ENCODE measurements at regions not wholly inside any gene's neighbourhood (a gene's known extent, or its start where the extent isn't known, plus 50 kb on each side); places are given as distances from the start of the nearest gene placed in this dataset.
"Not testable (repeated sequence)": the region's sequence is repeated elsewhere in the genome, so short reads cannot be mapped to it uniquely, and the experiment has no call there.

DNA sequence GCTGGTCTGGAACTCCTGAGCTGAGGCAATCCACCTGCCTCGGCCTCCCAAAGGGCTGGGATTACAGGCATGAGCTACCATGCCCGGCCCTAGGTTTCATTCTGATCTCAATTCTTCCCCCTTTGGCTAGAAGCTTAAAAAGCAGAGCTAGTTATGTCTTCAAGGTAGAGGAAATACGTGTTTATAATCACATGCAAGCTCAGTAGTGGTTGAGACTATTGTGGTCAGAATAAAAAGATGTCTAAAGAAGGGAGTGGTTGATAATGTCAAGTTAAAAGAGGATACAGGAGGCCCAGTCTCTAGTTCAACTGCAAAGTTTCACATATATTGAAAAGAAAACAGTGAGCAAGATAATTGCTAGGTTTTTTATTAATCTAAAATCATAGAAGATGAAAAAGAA is 807.8 kb upstream of the ACVR2A start:
- DNase-seq: no peak

DNA sequence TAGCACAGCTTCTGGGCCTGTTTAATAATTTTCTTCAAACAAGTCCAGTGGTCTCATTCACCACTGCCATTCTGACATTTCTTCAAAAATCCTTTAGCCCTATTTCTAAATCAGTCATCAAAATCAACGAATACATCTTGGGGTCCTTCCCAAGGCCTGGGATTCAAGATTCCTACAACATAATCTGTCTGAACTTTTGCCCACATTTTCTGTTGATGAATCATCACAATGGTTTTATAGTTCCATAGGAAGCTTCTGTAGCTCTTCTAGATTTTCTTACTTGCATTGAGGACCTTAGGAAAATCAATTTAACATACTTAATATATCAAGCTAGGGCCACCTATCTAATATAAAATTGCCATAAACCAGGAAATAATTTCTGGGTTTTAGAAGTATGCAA is 811.8 kb upstream of the ACVR2A start:
- DNase-seq: no peak

DNA sequence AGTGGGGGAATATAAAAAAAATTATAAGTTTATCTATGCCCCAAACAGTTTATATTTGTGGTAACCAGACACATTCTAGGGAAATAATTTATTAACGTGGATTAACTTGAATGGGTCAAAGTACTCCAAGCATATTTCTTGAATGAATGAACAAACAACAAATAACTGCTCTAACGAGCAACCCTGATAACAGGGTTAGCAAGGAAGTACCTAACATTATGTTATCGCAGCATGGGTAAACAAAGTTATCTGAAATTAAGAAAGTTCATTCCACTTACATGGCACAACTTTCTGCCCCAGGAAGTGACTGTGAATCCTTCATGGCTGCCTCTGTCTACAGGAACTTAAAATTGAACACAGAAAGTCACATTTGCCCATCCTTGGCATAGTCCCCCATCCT is 812.9 kb upstream of the ACVR2A start:
- no peak for DNase-seq

DNA sequence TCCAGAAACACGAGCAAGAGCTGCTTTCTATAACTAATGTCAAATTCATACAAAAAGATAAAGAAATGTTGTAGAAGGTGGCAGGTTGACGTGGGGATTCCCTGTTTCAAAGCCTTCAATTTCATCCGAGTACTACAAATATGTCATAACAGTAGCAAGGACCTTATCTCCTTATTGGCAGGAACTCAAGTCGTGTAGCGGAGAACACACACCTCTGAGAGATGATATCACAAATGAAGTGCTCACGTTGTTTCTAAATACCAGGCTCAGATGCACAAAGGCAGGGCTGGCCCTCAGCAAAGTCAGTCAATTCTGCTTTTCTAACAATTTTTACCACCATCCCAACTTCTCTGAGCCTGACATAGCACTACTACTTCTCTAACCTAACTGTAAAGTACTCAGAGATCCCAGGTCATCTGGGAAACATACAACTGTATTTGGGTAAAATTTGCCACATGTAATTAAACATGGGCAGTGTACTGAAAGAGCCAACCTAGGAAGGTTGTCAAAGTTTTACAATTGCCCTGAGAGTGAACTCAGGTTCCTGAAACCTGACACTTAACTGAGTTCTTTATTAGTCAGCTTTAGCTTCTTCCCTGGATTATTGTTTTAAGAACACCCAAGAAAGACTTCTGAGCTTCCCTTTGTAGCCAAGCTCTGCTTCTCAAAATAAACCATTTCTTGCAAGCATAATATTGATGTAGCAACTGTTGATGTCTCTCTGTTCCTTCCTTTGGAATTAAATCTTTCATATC is 813.7 kb upstream of the ACVR2A start:
- no peak for DNase-seq

DNA sequence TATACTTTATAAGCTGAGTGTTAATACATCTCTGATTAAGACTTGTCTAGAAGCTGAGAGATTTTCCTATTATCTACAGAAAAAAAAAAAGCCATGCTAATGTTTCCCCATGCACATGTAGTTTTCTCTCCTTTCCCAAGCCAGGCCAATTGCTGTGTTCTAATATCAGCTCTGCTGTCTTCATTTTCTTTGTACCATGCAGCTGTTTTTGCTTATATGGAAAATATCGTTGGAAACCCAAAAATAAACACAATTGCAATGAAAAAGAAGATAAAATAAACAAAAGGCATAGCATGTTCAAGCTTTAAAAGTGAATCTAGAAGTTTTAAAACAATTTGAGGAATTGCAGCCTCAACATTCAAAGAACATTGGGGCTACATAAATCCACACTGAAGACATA is 817.4 kb upstream of the ACVR2A start:
- DNase-seq: no peak

DNA sequence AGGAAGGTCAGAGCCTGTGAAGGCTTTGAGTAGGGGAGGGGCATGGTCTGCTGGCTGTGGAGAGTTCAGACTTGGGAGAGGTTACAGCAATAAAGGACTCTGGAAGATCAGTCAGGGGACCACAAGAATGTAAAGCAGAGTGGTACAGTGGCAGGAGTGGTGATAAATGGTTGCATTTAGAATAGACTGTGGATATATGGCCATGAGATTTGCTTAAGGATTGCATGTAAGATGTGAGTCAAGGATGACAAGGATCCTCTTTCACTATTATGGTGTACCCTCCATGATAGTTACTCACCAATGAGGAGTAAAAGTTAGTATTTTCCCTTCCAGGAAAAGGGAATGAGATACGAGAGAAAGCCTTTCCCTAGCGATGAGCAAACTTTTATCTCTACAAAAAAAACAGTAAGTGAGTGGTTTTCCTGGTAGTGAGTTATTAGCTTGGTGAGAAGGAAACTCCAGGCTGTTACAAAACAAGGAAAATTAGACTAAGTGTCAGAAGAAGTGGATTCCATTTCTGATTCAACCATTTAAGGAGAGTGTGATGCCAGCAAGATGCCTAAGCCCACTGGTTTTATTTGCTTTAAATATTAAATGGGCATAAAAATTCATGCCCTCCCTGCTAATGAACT is 818.0 kb upstream of the ACVR2A start:
- no peak for DNase-seq

DNA sequence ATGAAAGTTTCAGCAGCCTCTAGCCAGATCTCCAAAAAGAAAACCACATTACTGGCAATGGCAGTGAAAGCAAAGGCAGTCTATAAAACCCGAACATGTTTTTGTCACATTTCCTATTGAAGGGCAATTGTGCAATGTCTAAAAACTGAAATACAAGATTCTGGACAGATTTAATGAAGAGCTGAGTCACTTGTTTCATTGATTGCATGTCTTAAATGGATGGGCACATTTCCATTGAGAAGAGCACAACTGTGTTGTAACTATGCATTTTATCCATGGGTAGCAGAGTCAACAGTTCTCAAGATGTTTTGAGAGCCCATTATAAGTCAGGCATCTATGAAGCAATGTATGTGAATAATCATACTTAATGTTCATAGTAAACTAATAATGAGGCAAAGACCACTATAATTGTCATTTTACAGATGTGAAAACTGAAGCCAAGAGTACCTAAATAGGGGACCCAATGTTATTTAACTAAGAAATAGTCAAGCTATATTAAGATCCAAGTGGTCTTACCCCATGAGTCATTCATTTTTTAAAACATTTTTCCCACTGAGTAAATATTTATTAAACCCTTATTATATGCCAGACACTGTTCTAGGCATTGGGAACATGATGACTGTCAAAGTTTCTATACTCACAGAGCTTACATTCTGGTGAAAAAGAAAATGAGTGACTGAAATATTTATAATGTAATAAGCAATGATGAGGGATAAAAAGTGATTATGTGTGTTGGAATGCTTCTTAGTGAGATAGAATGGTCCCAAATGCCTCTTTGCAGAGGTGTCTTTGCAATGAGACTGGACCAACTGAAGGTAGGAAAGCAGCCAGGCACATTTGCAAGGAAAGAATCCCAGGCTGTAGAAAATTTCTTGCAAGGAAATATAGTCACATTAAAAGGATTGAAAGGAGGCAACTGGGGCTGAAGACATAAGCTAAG is 818.9 kb upstream of the ACVR2A start:
- DNase-seq: no peak

DNA sequence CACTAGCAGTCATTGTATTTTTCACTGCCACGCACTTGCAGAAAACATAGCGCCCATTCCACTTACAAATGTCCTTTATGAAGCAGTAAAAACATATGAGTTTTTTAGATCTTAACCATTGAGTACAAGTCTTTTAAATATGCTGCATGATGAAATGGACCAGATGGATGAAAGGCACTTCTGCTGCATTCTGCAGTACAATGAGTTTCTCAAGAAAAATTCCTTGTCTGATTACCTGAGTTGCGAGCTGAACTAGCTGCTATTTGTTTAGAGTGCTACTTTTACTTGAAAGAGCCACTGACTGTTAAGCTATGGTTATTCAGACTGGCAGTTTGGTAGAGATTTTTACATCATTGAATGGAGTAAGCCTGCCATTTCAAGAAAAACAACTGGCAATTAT is 825.5 kb upstream of the ACVR2A start:
- no peak for DNase-seq

DNA sequence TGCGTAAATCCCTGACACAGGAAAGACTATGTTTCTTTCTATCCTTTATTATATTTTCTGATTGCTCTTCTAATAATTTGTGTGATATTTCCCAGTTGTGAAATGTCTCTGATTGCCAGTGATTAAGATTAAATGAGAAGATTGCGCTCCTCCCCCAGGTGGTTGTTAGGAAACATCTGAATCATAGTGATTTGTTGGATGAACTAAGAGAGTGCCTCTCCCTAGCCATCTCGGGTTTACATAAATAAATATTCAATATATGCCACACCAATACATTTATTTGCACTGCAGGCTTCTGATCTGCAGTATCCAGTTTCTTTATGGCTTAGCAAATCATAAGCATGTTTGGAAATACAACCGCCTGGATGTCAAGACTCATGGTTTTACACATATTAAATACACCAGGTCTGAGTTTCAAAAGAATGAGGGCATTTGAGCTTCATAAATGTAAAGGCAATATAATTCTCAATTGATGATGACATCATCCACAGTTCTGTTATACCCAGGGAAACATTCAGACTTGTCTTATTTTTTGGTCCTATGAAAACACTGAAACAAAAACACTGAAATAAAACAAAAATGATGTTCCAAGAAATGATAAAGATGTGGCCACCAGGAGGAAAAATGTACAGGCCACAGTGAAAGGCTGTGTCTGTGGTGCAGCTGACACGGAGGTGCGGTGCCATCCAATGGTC is 826.7 kb upstream of the ACVR2A start:
- no peak for DNase-seq

DNA sequence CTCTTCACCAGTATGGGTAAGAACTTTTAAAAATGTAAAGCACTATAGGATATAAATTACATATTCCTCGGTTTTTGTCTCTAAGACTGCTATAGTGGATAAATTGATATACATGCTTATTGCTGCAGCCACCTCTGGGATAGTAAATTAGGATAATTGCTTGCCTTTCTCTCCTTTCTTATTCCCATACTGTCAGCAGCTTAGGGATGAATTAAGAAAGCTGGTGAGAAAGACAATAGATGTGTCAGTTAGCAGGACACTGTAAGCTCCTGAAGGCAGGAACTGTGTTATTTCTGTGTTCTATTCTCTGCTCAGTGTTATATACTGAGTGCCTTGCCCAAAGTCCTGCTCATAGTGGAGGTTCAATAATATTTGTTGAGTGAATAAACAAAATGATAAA is 828.6 kb upstream of the ACVR2A start:
- DNase-seq: no peak

DNA sequence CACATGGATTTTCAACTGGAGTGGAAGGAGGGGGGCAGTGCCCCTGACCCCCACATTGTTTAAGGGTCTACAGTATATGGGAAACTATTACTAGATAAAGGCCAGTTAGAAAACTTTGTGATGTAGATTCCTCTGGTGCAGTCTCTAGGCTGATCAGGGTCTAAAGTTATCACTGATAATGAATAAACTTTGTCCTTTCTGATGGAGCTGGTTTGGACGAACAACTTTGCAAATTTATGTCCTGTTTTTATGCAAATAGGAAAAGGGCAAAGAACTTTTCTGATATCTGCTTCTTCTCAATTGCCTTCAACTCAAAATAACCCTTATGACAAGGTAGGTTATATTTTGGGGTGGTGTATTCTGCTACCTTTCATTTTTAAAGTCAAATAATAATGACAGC is 829.2 kb upstream of the ACVR2A start:
- DNase-seq: no peak

DNA sequence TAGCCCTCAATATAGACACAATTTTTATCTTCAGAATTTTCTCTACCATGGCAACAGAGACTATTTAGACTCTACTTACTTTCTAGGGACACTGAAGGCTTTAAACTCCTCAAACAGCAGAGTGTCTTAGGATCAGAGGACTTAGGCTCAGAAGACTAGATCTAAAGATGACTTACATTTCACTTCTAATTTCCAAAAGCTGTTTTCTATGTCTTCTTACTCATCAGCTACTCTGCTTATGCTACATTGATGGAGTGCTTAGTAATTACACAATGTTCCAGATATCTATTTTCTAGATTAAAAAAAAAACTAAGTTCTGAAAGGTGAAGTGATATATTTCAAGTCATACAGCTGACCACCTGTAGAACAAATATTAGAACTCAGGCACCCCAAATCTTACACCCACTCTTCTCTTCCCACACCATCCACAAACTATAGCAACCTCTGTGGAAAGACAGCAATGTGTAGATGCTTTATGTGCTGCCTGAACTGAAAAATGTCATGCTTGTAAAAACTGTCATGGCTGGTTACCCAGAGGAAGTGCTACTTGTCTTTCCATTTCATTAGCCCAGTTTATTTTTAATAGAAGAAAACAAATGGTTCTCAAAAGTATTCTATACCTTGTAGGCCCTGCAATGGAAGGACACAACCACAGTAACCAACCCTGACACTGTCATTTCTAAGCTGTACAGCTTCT is 831.0 kb upstream of the ACVR2A start:
- no peak for DNase-seq

DNA sequence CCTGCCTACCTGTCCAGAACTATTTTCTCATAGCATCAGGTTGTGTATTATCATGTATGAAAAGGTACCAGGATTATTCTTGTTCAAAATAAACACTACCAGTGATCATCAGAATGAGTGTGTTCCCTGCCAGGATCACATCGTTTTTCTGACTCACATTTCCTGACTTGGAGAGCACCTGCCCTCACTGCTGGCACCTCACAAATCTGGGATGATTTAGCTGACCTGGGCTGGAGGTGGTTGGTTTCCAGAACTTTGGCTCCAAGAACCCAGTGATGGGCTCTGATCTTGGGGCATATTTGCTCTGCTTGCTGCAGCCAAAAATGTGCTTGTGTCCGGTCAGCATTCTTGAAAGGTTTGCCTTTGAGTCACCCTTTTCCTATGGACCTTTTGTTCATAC is 836.3 kb upstream of the ACVR2A start:
- DNase-seq: no peak

DNA sequence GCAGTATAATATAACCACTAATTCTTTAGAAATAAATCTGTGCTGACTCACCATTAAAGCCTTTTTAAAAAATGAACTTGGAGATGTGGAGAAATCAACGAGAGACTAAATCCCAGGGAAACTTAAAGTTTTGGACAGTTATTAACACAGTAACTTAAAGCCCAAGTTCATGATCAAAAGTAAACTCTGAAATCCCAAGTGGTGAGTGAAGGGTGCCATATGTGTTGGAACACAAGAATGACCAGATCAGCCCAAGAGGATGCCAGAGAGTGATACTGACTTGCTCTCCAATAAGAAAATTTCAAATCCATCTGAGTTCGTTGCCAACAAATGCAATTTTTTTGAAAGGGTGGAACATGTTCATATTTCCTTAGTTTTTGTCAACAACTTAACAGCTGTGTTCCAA is 838.1 kb upstream of the ACVR2A start:
- DNase-seq: no peak

DNA sequence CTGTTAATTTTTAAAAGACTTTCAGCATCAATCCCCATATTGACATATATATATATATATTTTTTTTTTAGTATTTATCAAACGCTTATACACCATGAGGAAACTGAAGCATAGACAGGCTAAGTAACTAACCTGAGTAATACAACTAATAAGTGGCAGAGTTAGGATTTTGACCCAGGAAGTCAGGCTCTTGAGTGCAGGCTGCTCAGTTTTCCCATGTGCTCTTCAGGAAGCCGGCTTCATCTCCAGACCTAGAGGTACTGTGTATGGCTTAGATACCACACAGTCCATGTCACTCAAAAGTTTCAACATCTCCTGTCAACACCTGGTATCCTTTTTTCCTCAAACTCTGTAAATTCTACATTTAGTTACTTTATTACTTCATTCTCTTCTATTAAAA is 841.7 kb upstream of the ACVR2A start:
- no peak for DNase-seq

DNA sequence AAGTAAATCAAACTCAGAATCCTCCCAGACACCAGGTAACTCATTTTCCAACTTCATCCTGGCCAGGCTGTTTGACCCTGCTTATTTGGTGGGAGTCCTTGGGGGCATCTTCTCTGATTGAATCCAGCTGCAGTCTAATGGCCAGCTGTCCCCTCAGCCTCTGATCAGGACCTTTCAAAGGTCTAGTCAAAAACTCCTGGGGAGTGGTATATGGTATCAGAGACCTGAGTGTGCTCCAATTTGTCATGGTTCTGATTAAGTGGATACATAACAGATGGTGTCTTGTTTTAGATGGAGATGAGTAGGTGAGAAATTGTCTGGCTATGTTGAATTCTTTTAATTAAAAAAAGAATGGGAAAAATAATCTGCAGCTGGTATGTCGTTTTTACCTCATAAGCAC is 842.6 kb upstream of the ACVR2A start:
- no peak for DNase-seq

DNA sequence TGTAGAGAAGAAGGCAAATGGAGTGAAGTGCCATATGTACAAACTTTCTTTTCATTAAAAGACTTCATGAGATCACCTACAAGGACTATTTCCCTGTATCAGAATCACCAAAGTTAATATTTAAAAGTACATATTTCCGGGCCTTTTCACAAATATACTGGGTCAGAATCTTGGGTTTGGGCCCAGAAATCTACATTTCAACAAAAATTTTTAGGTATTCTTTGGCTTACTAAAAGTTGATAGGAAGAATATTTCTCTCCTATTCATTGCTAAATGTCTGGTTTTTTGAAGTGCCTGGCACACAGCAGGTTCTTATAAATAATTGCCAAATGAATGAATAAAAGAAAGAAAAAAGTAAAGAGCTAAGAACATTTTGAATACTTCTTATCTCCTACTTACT is 843.8 kb upstream of the ACVR2A start:
- no peak for DNase-seq

DNA sequence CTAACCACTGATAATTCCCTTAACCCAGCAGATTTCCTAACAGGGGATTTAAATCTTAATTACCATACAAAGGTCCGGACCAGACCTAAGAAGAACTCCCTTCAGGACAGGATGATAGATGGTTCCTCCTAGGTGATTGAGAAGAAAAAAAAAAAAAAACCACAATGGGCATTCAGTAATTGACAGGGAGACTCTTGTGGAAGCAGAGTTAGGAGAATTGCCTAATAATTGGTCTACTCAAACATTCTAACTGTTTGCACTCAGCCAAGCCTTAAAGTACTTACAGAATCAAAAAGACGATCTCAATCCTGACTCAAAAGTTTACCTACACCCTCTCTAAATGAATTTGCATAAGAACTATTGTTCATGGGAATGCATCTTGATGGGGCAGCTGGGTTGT is 844.7 kb upstream of the ACVR2A start:
- not testable (repeated sequence) for DNase-seq

DNA sequence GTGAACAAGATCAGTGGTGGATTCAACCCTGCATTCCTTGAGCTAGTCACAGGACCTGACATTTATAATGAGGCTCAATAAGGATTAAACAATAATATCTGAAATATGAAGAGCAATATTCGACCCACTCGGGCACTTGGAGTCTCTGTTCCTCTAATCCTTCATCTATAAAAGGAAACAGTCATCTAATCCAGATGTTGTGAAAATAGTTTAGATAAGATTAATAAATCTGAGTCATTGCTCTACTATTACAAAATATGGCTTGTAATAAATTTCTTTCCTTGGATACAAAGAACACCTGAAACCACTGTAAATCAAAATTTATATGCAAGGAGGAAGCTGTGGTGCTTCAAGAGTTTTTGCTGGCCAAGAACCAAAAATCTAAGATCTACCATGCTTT is 846.9 kb upstream of the ACVR2A start:
- DNase-seq: no peak

DNA sequence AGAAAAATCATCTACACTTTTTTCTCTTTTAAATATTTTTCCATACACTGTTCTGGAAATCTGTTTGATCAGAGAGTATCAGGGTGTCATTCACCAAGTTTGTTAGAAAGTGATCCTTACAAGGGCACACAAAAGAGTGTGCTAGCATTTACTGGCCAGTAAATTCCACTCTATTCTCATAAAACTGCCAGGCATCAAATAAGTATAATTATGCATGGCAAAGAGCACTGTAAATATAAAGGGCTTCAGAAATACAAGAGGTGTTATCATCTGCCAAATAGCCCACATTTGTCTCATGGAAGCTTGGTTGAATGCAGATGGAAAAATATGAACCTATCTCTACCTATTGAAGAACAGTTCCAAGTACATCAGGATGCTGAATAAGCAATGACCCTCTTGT is 847.3 kb upstream of the ACVR2A start:
- DNase-seq: no peak

DNA sequence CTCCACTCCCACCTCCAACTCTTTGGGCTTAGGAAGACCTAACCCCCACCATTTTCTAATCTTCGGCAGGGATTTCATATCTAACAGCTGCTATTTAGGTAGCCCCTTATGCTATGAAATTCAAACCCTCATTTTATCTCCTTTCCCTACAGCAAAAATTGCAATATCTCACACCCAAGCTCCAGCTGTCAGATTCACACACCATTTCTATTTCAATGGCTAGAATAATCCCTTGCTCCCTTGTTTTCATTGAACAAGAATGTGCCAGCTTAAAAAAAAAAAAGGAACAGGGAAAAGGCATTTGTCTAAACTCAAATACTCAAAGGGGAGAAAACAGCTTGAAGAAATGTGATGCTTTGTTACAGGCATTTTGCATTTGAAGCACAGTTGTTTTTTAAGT is 850.6 kb upstream of the ACVR2A start:
- DNase-seq: no peak

DNA sequence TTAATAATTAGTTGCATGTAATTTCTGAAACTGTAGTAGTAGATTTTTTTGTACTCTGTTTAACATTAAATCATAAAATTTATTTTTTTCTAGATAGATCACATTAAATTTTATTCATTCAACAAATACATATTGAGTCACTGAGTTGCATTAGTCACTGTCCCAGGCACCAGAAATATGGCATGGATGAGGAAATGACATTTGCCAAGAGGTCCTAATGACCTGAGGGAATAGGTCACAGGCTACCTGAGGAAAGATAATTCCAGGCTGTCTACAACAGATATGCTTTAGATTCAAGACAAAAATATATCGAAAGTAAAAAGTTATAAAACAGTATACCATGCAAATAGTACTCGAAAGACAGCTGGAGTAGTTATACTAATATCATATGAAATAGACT is 852.4 kb upstream of the ACVR2A start:
- DNase-seq: no peak

DNA sequence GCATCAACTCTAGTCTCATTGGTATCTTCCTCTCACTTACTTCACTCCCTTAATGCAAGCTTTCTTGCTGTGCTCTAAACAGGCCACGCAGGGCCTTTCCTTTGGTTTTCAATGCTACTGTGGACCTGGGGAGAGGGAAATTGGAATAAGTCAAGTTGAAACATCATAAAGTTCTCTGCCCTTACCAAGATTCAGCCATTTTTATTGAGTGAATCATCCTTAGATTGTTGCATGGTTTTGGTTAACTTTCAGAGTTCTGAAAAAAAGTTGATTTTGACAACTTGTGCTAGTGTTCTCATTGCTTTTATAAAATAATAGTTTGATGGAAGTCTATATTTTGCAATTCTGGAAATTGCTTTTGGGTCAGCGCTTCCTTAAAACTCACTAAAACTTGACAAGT is 852.8 kb upstream of the ACVR2A start:
- DNase-seq: no peak
